ENCODE measurements at regions not wholly inside any gene's neighbourhood (a gene's known extent, or its start where the extent isn't known, plus 50 kb on each side); places are given as distances from the start of the nearest gene placed in this dataset.

DNA sequence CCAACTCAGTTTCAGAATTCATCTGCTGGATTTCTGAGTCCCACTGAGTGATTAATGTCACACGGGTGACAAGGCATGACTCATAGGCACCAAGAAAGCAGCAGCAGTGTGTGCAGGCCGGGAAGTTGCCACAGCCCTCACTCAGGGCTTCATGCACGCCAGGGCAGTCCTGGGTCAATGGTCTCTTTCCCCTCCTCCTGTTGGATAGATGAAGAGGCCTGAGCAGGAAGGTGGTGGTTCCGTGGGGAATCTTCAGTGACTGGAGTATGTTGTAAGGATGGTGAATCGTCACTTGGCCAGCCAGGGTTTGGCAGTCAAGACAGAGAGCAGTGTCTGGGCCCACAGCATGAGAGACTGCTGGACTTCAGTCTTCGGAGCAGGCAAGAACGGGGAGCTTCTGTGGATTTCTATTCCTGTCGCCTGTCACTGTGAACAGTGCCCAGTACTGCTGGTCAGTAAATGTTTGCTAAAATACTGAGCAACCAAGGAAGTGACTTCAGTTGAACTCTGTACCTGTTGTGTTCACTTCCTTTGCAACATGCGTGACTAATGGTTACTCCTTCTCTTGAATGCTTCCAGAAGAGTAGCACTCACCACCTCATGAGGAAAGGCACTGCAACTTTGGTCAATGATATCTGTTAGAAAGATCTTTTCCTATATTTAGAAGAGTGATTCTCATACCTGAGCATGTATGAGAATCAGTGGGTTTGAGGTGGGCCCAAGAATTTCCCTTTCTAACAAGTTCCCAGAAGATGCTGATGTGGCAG, 62.0 kb upstream of the CD93 start:
- Histone ChIP-seq H3K36me3 (ENCODE audit: control insufficient read depth, insufficient read depth, low read length) (no peaks in the 10 kb centered on the region), H3K4me3 (replicated peaks; ENCODE audit: low read depth, low read length) (no peak overlapping the region), H3K27me3 (replicated peaks; ENCODE audit: control insufficient read depth, insufficient read depth, low read length) (no peaks in the 10 kb centered on the region)
- DNase-seq (ENCODE audit: extremely low read depth, insufficient read length), result peak; percentile 73
- TF ChIP-seq, protein P1, sequence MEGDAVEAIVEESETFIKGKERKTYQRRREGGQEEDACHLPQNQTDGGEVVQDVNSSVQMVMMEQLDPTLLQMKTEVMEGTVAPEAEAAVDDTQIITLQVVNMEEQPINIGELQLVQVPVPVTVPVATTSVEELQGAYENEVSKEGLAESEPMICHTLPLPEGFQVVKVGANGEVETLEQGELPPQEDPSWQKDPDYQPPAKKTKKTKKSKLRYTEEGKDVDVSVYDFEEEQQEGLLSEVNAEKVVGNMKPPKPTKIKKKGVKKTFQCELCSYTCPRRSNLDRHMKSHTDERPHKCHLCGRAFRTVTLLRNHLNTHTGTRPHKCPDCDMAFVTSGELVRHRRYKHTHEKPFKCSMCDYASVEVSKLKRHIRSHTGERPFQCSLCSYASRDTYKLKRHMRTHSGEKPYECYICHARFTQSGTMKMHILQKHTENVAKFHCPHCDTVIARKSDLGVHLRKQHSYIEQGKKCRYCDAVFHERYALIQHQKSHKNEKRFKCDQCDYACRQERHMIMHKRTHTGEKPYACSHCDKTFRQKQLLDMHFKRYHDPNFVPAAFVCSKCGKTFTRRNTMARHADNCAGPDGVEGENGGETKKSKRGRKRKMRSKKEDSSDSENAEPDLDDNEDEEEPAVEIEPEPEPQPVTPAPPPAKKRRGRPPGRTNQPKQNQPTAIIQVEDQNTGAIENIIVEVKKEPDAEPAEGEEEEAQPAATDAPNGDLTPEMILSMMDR (IDR thresholded peaks at IDR 0.05; ENCODE audit: insufficient read depth, low read length, poor library complexity, severe bottlenecking), result no peak

DNA sequence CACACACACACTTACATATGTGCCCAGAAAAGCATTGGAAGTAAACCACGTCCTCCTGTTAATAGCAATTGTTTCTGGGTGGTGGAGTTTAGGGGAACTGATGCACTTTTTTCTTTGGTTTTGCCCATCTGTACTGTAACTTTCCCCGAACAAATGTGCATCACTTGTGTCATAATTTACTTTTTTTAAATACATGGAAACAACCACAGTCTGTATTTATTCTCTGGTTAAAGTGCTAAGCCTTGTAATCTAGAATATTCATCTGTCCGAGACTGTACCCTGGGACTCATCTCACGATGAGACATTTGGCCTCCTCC, 61.5 kb upstream of the CD93 start:
- no peak for DNase-seq (ENCODE audit: extremely low read depth, insufficient read length)
- Histone ChIP-seq H3K36me3 (ENCODE audit: control insufficient read depth, insufficient read depth, low read length) (no peaks in the 10 kb centered on the region), H3K27me3 (replicated peaks; ENCODE audit: control insufficient read depth, insufficient read depth, low read length) (no peaks in the 10 kb centered on the region), H3K4me3 (replicated peaks; ENCODE audit: low read depth, low read length) (no peak overlapping the region)
- TF ChIP-seq, protein P1 (IDR thresholded peaks at IDR 0.05; ENCODE audit: insufficient read depth, low read length, poor library complexity, severe bottlenecking), result no peak

DNA sequence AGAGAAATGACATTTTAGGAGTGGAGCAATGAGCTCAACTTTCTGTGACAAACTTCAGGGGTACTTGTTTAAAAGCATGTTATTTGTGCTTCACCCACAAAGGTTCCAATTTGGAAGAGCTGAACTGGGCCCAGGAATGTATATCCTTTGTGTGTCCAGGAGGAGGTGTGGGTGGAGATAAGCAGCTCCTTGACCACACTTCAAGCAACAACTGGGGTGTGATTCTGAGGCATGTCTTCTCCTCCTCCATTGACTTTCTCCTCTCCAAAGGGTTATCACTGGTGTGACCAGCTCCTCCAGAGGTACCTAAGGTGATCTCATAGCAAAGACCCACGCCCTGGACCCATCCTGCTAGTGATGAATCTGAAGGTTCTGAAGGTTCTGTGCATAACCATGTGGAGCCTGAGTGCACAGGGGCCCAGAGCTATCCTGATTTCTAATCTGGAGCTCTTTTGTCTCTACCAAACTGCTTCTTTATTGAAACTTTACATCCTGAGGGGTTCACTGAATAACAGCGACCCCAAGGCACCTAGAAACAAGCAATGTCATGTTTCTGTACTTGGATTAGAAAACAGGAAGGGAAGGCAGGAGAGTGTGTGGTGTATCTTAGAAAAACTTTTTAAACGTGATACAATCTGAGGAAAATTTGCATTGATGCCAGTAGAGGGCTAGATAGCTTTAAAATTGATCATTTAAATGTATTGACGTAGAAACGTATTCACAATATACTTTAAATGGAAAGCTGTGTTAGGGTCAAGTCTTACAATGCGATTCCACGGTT, 60.9 kb upstream of the CD93 start:
- no peaks in the 10 kb centered on the region for H3K36me3 ChIP-seq (ENCODE audit: control insufficient read depth, insufficient read depth, low read length)
- no peaks in the 10 kb centered on the region for H3K27me3 ChIP-seq (replicated peaks; ENCODE audit: control insufficient read depth, insufficient read depth, low read length)
- H3K4me3 ChIP-seq (replicated peaks; ENCODE audit: low read depth, low read length), result no peak overlapping the region
- TF ChIP-seq, protein P1 (IDR thresholded peaks at IDR 0.05; ENCODE audit: insufficient read depth, low read length, poor library complexity, severe bottlenecking), result no peak
- DNase-seq (ENCODE audit: extremely low read depth, insufficient read length), result no peak

DNA sequence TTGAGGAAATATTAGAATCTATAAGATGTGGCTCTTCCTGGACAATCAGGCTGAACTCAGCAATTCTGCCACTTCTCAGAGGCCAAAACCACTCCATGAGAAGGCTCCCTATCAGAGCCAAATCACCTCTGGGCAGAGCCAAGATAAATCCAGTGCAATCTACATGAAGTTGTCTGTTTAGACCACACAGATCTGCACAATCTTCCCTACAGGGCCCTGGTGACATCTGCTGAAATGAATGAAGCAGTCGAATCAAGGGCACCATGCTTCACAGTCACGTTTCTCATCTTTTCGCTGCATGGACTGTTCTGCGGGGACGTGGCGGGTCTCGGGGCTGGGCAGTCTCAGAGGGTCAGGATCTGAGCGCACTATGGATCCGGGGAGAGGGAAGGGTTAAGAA, 60.1 kb upstream of the CD93 start:
- no peak for DNase-seq (ENCODE audit: extremely low read depth, insufficient read length)
- Histone ChIP-seq H3K27me3 (replicated peaks; ENCODE audit: control insufficient read depth, insufficient read depth, low read length) (no peaks in the 10 kb centered on the region), H3K36me3 (ENCODE audit: control insufficient read depth, insufficient read depth, low read length) (no peaks in the 10 kb centered on the region), H3K4me3 (replicated peaks; ENCODE audit: low read depth, low read length) (no peak overlapping the region)
- TF ChIP-seq, protein P1 (IDR thresholded peaks at IDR 0.05; ENCODE audit: insufficient read depth, low read length, poor library complexity, severe bottlenecking), result no peak

DNA sequence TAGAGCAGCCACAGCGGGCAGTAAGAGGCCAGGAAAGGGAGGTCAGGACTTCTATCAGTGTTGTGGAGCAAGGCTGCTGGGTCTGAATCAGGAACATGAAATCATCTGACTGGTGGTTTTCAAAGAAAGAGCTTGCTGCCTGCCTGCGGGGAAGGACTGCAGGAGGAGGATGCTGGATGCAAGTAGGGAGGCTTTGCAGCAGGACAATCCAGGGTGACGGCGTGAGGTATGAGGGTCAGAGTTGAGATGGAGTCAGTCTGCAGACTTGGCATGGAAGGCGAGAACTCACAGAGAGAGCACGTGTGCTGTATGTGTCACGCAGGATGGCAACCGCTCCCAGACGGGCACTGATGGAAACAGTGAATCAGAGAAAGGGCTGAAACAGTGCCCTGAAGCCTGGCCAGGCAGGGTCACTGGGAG, 59.2 kb upstream of the CD93 start:
- no peak for DNase-seq (ENCODE audit: extremely low read depth, insufficient read length)
- H3K36me3 ChIP-seq (ENCODE audit: control insufficient read depth, insufficient read depth, low read length), result no peaks in the 10 kb centered on the region
- no peaks in the 10 kb centered on the region for H3K27me3 ChIP-seq (replicated peaks; ENCODE audit: control insufficient read depth, insufficient read depth, low read length)
- TF ChIP-seq, protein P1 (IDR thresholded peaks at IDR 0.05; ENCODE audit: insufficient read depth, low read length, poor library complexity, severe bottlenecking), result no peak
- no peak overlapping the region for H3K4me3 ChIP-seq (replicated peaks; ENCODE audit: low read depth, low read length)
